Adrenal gland (tissue), 9 donors: ENCODE measurements at regions not wholly inside any gene's neighbourhood (a gene's known extent, or its start where the extent isn't known, plus 50 kb on each side); places are given as distances from the start of the nearest gene placed in this dataset.

Experiments
- DNase-seq, 7 donors: peaks; one replicate each; pipeline ENCODE4 v3.0.0-alpha.2; 2019 to 2020
- H3K27ac ChIP-seq, 5 donors: fragments of 200-600 bp; sonication (generic) in 4 of 5; 1 replicate in 3 of 5; 2 replicates in 2 of 5; pipeline versions ENCODE4 v1.5.1 to v1.8.0; 2016 to 2020; ENCODE audit warnings: mild to moderate bottlenecking in 1 of 5
- H3K27me3 ChIP-seq: fragments of 200-600 bp; 2 replicates; pipeline ENCODE4 v1.8.0; 2021
- H3K36me3 ChIP-seq, 2 donors: fragments of 200-600 bp; replicated peaks in 1 of 2; 1 replicate in 1 of 2; 2 replicates in 1 of 2; pipeline versions ENCODE4 v1.5.1 to v1.8.0; 2018 to 2022
- H3K4me1 ChIP-seq, 2 donors: fragments of 200-600 bp; replicated peaks in 1 of 2; 1 replicate in 1 of 2; 2 replicates in 1 of 2; pipeline versions ENCODE4 v1.5.1 to v1.8.0; 2018 to 2021
- H3K4me3 ChIP-seq, 4 donors: fragments of 200-600 bp; sonication (generic) in 3 of 4; one replicate each; pipeline ENCODE4 v1.5.1; 2016 to 2018
- H3K9me3 ChIP-seq, 3 donors: fragments of 200-600 bp; sonication (generic) in 1 of 3; replicated peaks in 1 of 3; 1 replicate in 2 of 3; 2 replicates in 1 of 3; pipeline versions ENCODE4 v1.5.1 to v1.8.0; 2016 to 2021
- CTCF ChIP-seq, 6 experiments: fragments of 450-650 bp in 4 of 6; fragments of 200-600 bp in 2 of 6; sonication (generic) in 1 of 6; IDR thresholded peaks; 1 replicate in 5 of 6; 2 replicates in 1 of 6; pipeline versions ENCODE4 v1.5.1 to v1.8.0; 2016 to 2021; ENCODE audit warnings: antibody characterized with exemption in 6 of 6, mild to moderate bottlenecking in 2 of 6, moderate library complexity in 1 of 6
- POLR2A ChIP-seq, 2 donors: fragments of 450-650 bp; IDR thresholded peaks; one replicate each; pipeline ENCODE4 v1.6.1; 2017; ENCODE audit warnings: antibody characterized with exemption in 2 of 2, mild to moderate bottlenecking in 2 of 2, moderate library complexity in 1 of 2
- WGBS, 4 donors: extraction: QIAGEN DNeasy Blood & Tissue Kit in 2 of 4; methylation state at CpG; one replicate each; pipeline versions ENCODE4 v1.1.5 to v1.1.7; 2013 to 2017; 5-methylcytosine and 5-hydroxymethylcytosine counted together
- intact Hi-C, 2 donors: fragments of 100-400 bp; cut with DNase I; formaldehyde crosslinking; loops; one replicate each; pipeline versions ENCODE4 v1.14.1 to v1.15.0; 2022 to 2023
- donor health status: healthy with polysubstance abuse.
- donor health status: Bipolar disorder and iron deficiency.
- donor health status: DM: yes; HTN: yes; CAD: no.
- donor health status: DM: no; HTN: no; CAD: no.
- donor health status: DM: no; HTN: no; CAD: no.

- DNase-seq = no peak
- H3K36me3 ChIP-seq = no peaks in the 10 kb centered on the region
- no peaks in the 10 kb centered on the region for H3K27me3 ChIP-seq
- no peak overlapping the region for H3K27ac ChIP-seq
- intact Hi-C loops = no loop called here
- peaks cover 0 to 9% of the 10 kb centered on the region in 2 donors for H3K4me1 ChIP-seq
- TF ChIP-seq POLR2A (IDR thresholded peaks at IDR 0.05) (no peak), CTCF (IDR thresholded peaks at IDR 0.05) (no peak)
- no peak overlapping the region for H3K4me3 ChIP-seq
- H3K9me3 ChIP-seq = no peaks in the 10 kb centered on the region
These were observed 529.4 kb upstream of the CXADR start for GRCh38 chr21:16983420-16983819.

- intact Hi-C loops = no loop called here
- no peaks in the 10 kb centered on the region for H3K27me3 ChIP-seq
- no peak for DNase-seq
- no peak overlapping the region for H3K4me3 ChIP-seq
- TF ChIP-seq CTCF (IDR thresholded peaks at IDR 0.05) (no peak), POLR2A (IDR thresholded peaks at IDR 0.05) (no peak)
- H3K27ac ChIP-seq = no peak overlapping the region
- 86 to 93% (median 90%) methylated on average over 3 of the region's 3 CpGs for WGBS, 4 donors
- H3K36me3 ChIP-seq = no peaks in the 10 kb centered on the region
- H3K4me1 ChIP-seq = no peaks in the 10 kb centered on the region
- peaks cover 0 to 2% (median 0%) of the 10 kb centered on the region in 3 donors for H3K9me3 ChIP-seq
These were observed 520.4 kb upstream of the CXADR start for GRCh38 chr21:16992448-16992847.

- no peak for TF ChIP-seq POLR2A (IDR thresholded peaks at IDR 0.05)
- H3K27me3 ChIP-seq = no peaks in the 10 kb centered on the region
- H3K9me3 ChIP-seq = peaks cover 0 to 2% (median 0%) of the 10 kb centered on the region in 3 donors
- H3K36me3 ChIP-seq = no peaks in the 10 kb centered on the region
- H3K4me3 ChIP-seq = no peak overlapping the region
- intact Hi-C loops = no loop called here
- H3K4me1 ChIP-seq = no peaks in the 10 kb centered on the region
- no peak overlapping the region for H3K27ac ChIP-seq
- WGBS, 4 donors = 71 to 84% (median 81%) methylated on average over 3 of the region's 3 CpGs
- peak in 1 of 7 donors; percentile 59 for DNase-seq
These were observed 519.3 kb upstream of the CXADR start for GRCh38 chr21:16993416-16994038.

- DNase-seq = no peak
- Histone ChIP-seq H3K36me3 (no peaks in the 10 kb centered on the region), H3K4me3 (no peak overlapping the region), H3K9me3 (no peaks in the 10 kb centered on the region), H3K27ac (no peak overlapping the region), H3K27me3 (no peaks in the 10 kb centered on the region), H3K4me1 (peaks cover 0 to 8% of the 10 kb centered on the region in 2 donors)
- TF ChIP-seq CTCF (IDR thresholded peaks at IDR 0.05) = no peak
- TF ChIP-seq POLR2A (IDR thresholded peaks at IDR 0.05) = no peak
- 83 to 88% (median 86%) methylated on average over 4 of the region's 4 CpGs for WGBS, 4 donors
- intact Hi-C loops = no loop called here
These were observed 510.1 kb upstream of the CXADR start for GRCh38 chr21:17002594-17003257.

- peaks cover 0 to 8% of the 10 kb centered on the region in 2 donors for H3K4me1 ChIP-seq
- no peaks in the 10 kb centered on the region for H3K27me3 ChIP-seq
- TF ChIP-seq POLR2A (IDR thresholded peaks at IDR 0.05) (no peak), CTCF (IDR thresholded peaks at IDR 0.05) (no peak)
- no peaks in the 10 kb centered on the region for H3K9me3 ChIP-seq
- no peak overlapping the region for H3K4me3 ChIP-seq
- no peak overlapping the region for H3K27ac ChIP-seq
- 83 to 89% (median 88%) methylated on average over 1 of the region's 1 CpG for WGBS, 4 donors
- H3K36me3 ChIP-seq = no peaks in the 10 kb centered on the region
- DNase-seq = no peak
- intact Hi-C loops = no loop called here
These were observed 509.6 kb upstream of the CXADR start for GRCh38 chr21:17003258-17003615.
